Femur (tissue), 1 donor: ENCODE measurements at regions not wholly inside any gene's neighbourhood (a gene's known extent, or its start where the extent isn't known, plus 50 kb on each side); places are given as distances from the start of the nearest gene placed in this dataset.

Experiments
- DNase-seq: peaks from one replicate; pipeline ENCODE4 v3.0.0-alpha.2; 2017

GRCh38 chr5:93313672-93314071 lies 267.3 kb downstream of the NR2F1-AS1 start:
- no peak for DNase-seq

- no peak for DNase-seq
Measured at GRCh38 chr5:93311881-93312280, 269.1 kb downstream of the NR2F1-AS1 start.

GRCh38 chr5:93307557-93307956 lies 273.5 kb downstream of the NR2F1-AS1 start:
- no peak for DNase-seq

GRCh38 chr5:93305984-93306383 lies 275.0 kb downstream of the NR2F1-AS1 start:
- DNase-seq = no peak

GRCh38 chr5:93304456-93305250 lies 276.4 kb downstream of the NR2F1-AS1 start:
- DNase-seq = no peak

- DNase-seq = peak; percentile 26
Measured at GRCh38 chr5:93303291-93303691, 277.7 kb downstream of the NR2F1-AS1 start.

GRCh38 chr5:93302711-93303110 lies 278.3 kb downstream of the NR2F1-AS1 start:
- DNase-seq = no peak

GRCh38 chr5:93300945-93301344 lies 280.1 kb downstream of the NR2F1-AS1 start:
- DNase-seq = no peak

- DNase-seq = no peak
Measured at GRCh38 chr5:93300309-93300923, 280.6 kb downstream of the NR2F1-AS1 start.

- no peak for DNase-seq
Measured at GRCh38 chr5:93299681-93300308, 281.2 kb downstream of the NR2F1-AS1 start.

- no peak for DNase-seq
Measured at GRCh38 chr5:93297116-93297515, 283.9 kb downstream of the NR2F1-AS1 start.

GRCh38 chr5:93296338-93296737 lies 284.7 kb downstream of the NR2F1-AS1 start:
- DNase-seq = no peak

GRCh38 chr5:93294996-93295395 lies 286.0 kb downstream of the NR2F1-AS1 start:
- no peak for DNase-seq

- DNase-seq = no peak
Measured at GRCh38 chr5:93294199-93294598, 286.8 kb downstream of the NR2F1-AS1 start.

GRCh38 chr5:93289942-93290341 lies 291.1 kb downstream of the NR2F1-AS1 start:
- DNase-seq = no peak

- no peak for DNase-seq
Measured at GRCh38 chr5:93285461-93285860, 295.6 kb downstream of the NR2F1-AS1 start.

- no peak for DNase-seq
Measured at GRCh38 chr5:93281980-93282772, 298.8 kb downstream of the NR2F1-AS1 start.

GRCh38 chr5:93280518-93280917 lies 300.5 kb downstream of the NR2F1-AS1 start:
- no peak for DNase-seq

GRCh38 chr5:93279296-93279963 lies 301.6 kb downstream of the NR2F1-AS1 start:
- no peak for DNase-seq

- no peak for DNase-seq
Measured at GRCh38 chr5:93278896-93279295, 302.1 kb downstream of the NR2F1-AS1 start.

- DNase-seq = no peak
Measured at GRCh38 chr5:93277051-93277450, 304.0 kb downstream of the NR2F1-AS1 start.

- DNase-seq = no peak
Measured at GRCh38 chr5:93275376-93275775, 305.6 kb downstream of the NR2F1-AS1 start.

GRCh38 chr5:93274291-93274690 lies 306.7 kb downstream of the NR2F1-AS1 start:
- no peak for DNase-seq
